Stimulated activated CD4-positive, alpha-beta T cell treated with anti-CD3 and anti-CD28 coated beads, TNF-alpha, amount 100 ng/mL, for 4 hours (primary cell): ENCODE measurements at regions not wholly inside any gene's neighbourhood (a gene's known extent, or its start where the extent isn't known, plus 50 kb on each side); places are given as distances from the start of the nearest gene placed in this dataset.

Experiments
- DNase-seq, 3 experiments: peaks; one replicate each; pipeline ENCODE4 v3.0.0-alpha.2; 2020; ENCODE audit warnings: low read depth in 3 of 3

DNA sequence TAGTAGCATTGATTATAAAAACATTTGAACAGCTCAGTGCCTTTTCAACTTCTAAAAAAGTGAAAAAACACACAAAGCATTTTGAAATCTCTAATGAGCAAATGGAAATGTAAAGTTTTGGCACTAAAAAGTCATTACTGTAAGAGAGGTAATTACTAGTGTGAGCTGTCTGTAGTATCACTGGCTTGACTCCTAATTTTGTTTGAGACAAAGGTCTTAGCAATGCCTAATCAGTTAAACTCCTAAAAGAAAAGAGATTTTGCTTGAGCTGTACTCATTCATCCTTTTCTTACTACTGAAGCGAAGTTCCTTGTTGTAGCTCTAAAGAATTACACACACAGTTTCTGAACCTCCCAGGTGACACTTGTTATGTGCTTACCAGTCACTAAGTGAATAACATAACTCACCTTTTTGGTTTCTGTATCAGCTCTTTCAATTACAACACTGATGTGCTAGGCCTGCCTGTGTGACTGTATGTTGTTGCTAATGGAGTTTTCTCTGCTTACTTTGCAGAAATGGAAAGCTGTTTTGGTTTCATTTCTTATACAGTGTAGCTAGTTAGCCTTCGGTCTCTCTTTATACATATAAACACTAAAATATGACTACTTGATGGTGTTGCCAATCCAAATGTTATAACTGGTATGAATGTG, 924.4 kb upstream of the TENM4 start:
- no peak for DNase-seq

GRCh38 chr11:80362563-80363340, 921.9 kb upstream of the TENM4 start:
- no peak for DNase-seq

GRCh38 chr11:80355251-80355650, 914.4 kb upstream of the TENM4 start:
- DNase-seq, result no peak

- no peak for DNase-seq
Observed at GRCh38 chr11:80350541-80350940, 909.7 kb upstream of the TENM4 start.

- DNase-seq, result no peak
Observed at GRCh38 chr11:80349997-80350396, 909.2 kb upstream of the TENM4 start.

DNA sequence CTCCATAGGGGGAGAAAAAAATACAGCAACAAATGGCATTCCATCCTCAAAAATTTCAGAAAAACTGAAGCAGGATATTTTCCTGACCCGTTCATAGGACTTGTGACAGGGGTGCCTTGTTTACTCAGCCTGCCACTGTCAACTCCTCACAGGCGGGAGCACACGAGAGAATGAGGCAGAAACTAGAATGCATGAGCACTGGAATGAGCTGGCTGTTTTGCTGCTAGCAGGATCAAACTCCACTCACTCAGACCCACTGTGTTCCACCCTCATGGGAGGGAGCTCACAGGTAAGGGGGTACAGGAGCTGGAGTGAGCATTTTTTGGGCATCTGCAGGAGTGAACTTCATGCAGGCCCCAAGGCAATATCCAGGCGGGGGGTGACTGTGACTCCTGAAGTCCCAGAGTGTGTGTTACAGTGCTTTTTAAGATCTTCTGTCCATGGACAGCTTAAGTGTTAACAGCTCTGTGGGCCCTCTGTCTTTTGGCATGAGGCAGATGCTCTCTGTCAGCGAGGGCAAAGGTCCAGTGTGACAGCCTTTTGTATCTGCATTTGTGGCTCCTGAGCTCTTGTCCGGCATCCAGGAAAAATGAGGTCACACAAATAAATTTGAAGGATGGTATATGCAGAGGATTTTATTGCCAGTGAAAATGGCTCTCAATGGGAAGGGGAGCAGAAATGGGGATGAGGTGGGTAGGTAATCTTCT, 905.7 kb upstream of the TENM4 start:
- DNase-seq, result no peak

DNA sequence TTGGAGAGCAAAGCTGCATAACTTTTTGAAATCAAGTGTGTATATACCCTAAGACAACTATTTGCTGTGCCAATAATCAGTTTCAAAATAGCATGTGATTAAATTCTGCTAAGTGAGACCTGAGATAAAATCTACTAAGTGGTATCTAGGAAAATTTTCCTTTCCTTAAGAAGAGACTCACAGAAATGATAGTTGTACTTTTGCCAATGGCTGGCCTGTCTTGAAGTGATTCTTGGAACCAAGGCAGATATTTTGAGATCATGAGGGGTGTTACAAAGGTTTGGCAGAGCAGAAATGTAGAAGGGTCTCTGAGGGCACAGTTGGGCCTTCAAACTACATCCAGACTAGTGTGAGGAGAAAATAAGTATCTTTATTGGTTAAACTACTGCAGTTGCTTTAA, 902.6 kb upstream of the TENM4 start:
- no peak for DNase-seq

- no peak for DNase-seq
Observed at GRCh38 chr11:80338231-80338630, 897.4 kb upstream of the TENM4 start.

DNA sequence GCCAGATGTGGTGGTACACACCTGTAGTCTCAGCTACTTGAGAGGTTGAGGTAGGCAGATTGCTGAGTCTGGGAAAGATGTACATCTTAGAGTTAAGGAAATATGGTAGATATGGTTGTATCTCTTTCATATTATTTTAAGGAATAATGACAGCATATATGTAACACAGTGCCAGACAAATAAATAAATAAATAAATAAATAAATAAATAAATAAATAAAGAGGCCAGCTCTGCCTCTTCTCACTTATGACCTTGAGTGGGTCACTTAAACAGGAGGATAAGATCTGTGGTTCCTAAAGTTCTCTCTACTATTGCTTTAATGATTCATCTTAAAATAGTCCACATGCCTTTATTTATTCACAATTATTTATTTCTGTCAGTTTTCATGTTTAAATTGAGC, 890.9 kb upstream of the TENM4 start:
- no peak for DNase-seq

DNA sequence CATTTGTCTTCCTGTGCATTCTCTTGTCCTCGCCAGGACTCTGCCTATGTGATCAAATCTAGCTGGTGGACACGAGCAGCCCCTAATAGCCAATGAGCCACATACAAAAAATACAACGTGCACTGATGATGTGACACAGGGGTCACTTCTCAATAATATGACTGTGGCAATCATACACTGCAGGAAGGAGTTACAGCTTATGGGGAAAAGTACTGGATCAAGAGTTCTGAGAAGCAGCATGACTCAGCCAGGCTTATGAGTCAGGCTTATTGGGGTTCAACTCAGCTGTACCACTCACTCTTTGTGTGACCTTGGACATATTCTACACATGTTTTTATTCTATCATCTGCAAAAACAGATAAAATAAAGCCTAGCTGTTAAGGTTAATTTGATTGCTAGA, 889.4 kb upstream of the TENM4 start:
- DNase-seq, result no peak

- DNase-seq, result no peak
Observed at GRCh38 chr11:80328774-80329173, 887.9 kb upstream of the TENM4 start.

- DNase-seq, result no peak
Observed at GRCh38 chr11:80327956-80328614, 887.3 kb upstream of the TENM4 start.

DNA sequence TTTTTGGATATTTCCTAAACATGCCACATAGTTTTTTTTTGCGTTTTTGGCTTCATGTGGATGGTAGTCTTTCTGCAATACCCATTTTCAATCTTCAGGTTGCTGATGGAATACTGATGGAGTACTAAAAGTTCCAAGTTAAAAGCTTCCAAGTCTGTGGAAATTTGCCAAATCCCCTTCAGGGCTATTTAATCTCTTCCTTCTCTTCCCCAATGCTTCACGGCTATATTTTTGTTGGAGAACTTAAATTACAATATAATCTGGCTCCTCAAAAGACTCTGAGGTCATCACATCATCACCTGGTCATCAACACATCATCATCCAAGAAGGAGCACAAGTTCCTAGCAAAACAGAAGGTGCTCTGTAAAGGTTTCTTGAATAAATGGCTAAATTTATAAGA, 881.0 kb upstream of the TENM4 start:
- no peak for DNase-seq

- no peak for DNase-seq
Observed at GRCh38 chr11:80320765-80321164, 879.9 kb upstream of the TENM4 start.

- no peak for DNase-seq
Observed at GRCh38 chr11:80320226-80320625, 879.4 kb upstream of the TENM4 start.

DNA sequence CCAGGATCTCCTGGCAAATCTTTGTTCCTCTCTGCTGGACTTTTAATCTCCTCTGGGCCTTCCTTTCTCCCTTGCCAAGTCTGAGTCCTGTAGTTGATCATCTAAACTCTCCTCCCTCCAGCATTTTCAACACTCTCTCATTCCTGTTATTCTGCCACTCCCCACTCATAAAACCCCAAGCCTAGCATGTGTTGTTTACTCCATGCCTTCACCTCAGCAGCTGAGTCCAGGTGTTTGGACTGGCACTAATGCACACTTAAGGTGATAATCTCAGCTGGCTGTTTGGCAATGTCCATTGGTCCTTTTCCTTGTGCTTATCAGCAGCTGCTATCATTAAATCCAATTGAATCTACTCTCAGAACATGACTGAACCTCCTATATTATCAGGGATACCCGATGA, 876.8 kb upstream of the TENM4 start:
- DNase-seq, result no peak

DNA sequence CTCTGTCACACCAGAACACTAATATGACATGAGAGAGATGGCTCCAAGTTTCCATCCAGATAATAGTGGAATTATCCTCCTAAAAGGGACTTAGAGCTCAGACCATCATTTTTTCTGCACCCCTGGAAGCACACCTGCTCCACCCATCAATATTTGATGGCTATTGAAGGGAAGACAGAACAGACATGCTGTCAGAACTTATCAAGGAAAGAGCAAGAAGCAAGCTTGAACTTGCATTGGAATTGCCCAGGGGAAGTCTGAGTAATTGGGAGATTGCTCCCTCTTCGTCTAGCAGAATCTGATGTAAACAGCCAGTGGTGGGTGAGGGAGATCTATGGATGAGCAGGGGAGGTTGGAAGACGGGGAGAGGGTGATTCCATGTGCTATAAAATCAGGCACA, 874.4 kb upstream of the TENM4 start:
- no peak for DNase-seq

GRCh38 chr11:80309301-80309700, 868.5 kb upstream of the TENM4 start:
- no peak for DNase-seq

DNA sequence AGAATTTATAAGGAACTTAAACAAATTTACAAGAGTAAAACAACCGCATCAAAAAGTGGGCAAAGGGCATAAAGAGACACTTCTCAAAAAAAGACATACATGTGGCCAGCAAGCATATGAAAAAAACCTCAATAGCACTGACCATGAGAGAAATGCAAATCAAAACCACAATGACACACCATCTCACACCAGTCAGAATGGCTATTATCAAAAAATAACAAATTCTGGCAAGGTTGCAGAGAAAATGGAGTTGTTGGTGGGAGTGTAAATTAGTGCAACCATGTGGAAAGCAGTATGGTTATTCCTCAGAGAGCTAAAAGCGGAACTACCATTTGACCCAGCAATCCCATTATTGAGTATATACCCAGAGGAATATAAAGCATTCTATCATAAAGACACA, 866.8 kb upstream of the TENM4 start:
- DNase-seq, result no peak

DNA sequence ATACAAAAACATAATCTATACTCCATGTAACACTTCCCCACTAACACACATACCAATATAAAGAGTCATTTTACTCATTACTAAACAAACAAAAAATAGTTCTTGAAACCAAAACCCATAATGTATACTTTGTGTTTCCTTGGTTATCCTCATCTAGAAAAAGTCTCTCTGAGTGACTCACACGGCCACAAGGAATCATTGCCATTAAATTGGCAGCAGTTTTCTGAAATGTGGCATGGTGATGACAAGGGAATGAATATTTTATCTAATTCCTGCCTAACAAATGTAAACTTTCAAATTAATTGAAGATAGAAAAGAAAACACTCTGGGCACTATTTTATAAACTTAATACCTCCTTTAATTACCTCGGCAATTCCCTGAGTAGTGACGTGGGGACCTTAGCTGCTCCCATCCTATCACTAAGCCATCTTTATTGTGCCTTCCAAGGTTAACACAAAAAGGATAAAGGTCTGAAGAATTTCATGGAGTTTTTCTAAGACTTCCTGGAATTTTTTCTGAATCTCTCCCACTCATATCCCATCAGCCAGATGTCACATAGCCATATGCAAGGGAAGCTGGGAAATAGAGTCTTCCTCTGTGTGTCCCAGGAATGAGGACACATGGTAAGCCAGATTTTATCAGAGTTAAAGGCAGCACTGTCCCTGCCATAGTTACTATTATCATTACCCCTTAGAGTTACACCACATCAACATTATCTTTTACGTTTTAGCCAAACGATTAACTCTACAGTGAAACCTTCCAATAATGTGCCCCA, 857.2 kb upstream of the TENM4 start:
- no peak for DNase-seq

DNA sequence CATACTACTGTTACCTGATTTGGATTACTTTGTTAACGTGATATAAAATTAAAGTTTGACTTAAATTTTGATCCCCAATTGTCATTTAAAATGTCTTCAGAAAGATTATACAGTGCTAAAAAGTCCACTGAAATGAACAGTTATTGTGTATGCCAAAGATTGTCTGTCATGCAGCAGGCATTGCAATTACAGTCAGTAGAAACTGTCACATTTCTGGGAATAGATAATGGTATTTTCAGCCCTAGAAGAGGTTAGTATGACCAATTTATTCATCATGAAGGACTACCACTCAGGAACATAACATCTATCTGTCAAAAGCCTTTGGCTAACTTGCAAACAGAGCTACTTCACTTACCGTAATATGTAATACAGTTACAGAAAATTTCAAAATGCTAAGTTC, 852.5 kb upstream of the TENM4 start:
- no peak for DNase-seq
